OCI-LY3 (cell line): ENCODE measurements at regions not wholly inside any gene's neighbourhood (a gene's known extent, or its start where the extent isn't known, plus 50 kb on each side); places are given as distances from the start of the nearest gene placed in this dataset.

ENCODE experiments used
- EZH2phosphoT487 ChIP-seq: fragments of 200-600 bp; shearing (Covaris generic); IDR thresholded peaks from 2 replicates; pipeline ENCODE4 v1.6.1; 2018; ENCODE audit warnings: antibody characterized with exemption, mixed run types, low read depth
- TF ChIP-seq, protein P1 (sequence below): fragments of 200-600, 300-600 bp; sonication (generic); IDR thresholded peaks from 2 replicates; pipeline ENCODE4 v1.5.1; 2014; ENCODE audit warnings: antibody characterized with exemption, low read length, low read depth

DNA sequence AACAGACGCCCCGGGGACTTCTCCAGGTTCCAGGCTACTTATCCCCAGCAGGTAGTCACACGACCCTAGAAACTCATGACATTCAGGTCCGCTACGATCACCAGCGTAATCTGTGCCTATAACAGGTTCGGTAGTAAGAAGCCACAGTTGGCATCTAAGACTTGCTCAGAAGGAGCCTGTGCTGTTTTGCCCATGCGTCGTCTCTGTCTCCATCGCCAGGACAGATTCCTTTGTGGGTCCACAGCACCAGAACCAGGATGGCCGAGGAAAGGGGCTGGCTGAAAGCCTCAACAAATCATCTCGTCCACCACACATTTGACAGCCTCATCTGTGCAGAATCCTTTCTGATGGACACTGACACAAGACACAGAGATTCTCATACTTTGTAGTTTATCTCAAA is 319.5 kb upstream of the AGA start:
- TF ChIP-seq, protein P1, sequence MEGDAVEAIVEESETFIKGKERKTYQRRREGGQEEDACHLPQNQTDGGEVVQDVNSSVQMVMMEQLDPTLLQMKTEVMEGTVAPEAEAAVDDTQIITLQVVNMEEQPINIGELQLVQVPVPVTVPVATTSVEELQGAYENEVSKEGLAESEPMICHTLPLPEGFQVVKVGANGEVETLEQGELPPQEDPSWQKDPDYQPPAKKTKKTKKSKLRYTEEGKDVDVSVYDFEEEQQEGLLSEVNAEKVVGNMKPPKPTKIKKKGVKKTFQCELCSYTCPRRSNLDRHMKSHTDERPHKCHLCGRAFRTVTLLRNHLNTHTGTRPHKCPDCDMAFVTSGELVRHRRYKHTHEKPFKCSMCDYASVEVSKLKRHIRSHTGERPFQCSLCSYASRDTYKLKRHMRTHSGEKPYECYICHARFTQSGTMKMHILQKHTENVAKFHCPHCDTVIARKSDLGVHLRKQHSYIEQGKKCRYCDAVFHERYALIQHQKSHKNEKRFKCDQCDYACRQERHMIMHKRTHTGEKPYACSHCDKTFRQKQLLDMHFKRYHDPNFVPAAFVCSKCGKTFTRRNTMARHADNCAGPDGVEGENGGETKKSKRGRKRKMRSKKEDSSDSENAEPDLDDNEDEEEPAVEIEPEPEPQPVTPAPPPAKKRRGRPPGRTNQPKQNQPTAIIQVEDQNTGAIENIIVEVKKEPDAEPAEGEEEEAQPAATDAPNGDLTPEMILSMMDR: no peak
- no peak for TF ChIP-seq EZH2phosphoT487
